WERI-Rb-1 (cell line): ENCODE measurements at regions not wholly inside any gene's neighbourhood (a gene's known extent, or its start where the extent isn't known, plus 50 kb on each side); places are given as distances from the start of the nearest gene placed in this dataset.

ENCODE experiments used
- DNase-seq: peaks from one replicate; pipeline ENCODE4 v3.0.0-alpha.2; 2020
- H3K27ac ChIP-seq: fragments of 250-450 bp; sonication (Bioruptor Pico); 2 replicates; pipeline ENCODE4 v1.5.1; 2020; ENCODE audit warnings: mild to moderate bottlenecking, moderate library complexity
- H3K27me3 ChIP-seq: fragments of 250-450 bp; sonication (Bioruptor Pico); 2 replicates; pipeline ENCODE4 v1.5.1; 2021; ENCODE audit warnings: mild to moderate bottlenecking, low read depth, moderate library complexity; ENCODE audit not compliant: insufficient read depth, severe bottlenecking
- H3K36me3 ChIP-seq: fragments of 250-450 bp; sonication (Bioruptor Pico); 2 replicates; pipeline ENCODE4 v1.5.1; 2020; ENCODE audit warnings: mild to moderate bottlenecking, moderate library complexity
- H3K4me3 ChIP-seq: 2 replicates; pipeline ENCODE4 v1.5.1; 2011; ENCODE audit warnings: low read depth, mild to moderate bottlenecking, control low read depth, low read length
- H3K9me3 ChIP-seq: fragments of 250-450 bp; sonication (Bioruptor Pico); 2 replicates; pipeline ENCODE4 v1.5.1; 2021; ENCODE audit warnings: mild to moderate bottlenecking, moderate library complexity; ENCODE audit not compliant: severe bottlenecking
- CTCF ChIP-seq: IDR thresholded peaks from 2 replicates; pipeline ENCODE4 v1.5.1; 2011; ENCODE audit warnings: low read depth, mild to moderate bottlenecking, control low read depth, inconsistent platforms, low read length

- no peaks in the 10 kb centered on the region for H3K9me3 ChIP-seq
- no peak overlapping the region for H3K27ac ChIP-seq
- H3K4me3 ChIP-seq, result no peak overlapping the region
- DNase-seq, result no peak
- no peaks in the 10 kb centered on the region for H3K36me3 ChIP-seq
- H3K27me3 ChIP-seq, result no peaks in the 10 kb centered on the region
- no peak for TF ChIP-seq CTCF
Observed at GRCh38 chr1:95582191-95582590, 348.2 kb downstream of the RWDD3 start.

GRCh38 chr1:95582746-95583145 lies 348.7 kb downstream of the RWDD3 start:
- Histone ChIP-seq H3K9me3 (no peaks in the 10 kb centered on the region), H3K27me3 (no peaks in the 10 kb centered on the region), H3K36me3 (no peaks in the 10 kb centered on the region), H3K27ac (no peak overlapping the region), H3K4me3 (no peak overlapping the region)
- no peak for DNase-seq
- no peak for TF ChIP-seq CTCF

- no peak for DNase-seq
- H3K27ac ChIP-seq, result no peak overlapping the region
Observed at GRCh38 chr1:95583661-95584210, 349.7 kb downstream of the RWDD3 start.

GRCh38 chr1:95584315-95584714 lies 350.3 kb downstream of the RWDD3 start:
- Histone ChIP-seq H3K4me3 (no peak overlapping the region), H3K36me3 (no peaks in the 10 kb centered on the region), H3K27me3 (no peaks in the 10 kb centered on the region), H3K9me3 (no peaks in the 10 kb centered on the region), H3K27ac (no peak overlapping the region)
- DNase-seq, result no peak
- TF ChIP-seq CTCF, result no peak

More at GRCh38 chr1:95583661-95584210, 349.7 kb downstream of the RWDD3 start:
- no peaks in the 10 kb centered on the region for H3K27me3 ChIP-seq
- no peak overlapping the region for H3K4me3 ChIP-seq
- H3K36me3 ChIP-seq, result no peaks in the 10 kb centered on the region
- H3K9me3 ChIP-seq, result no peaks in the 10 kb centered on the region
- no peak for TF ChIP-seq CTCF

- no peak for DNase-seq
- no peaks in the 10 kb centered on the region for H3K27me3 ChIP-seq
- H3K36me3 ChIP-seq, result no peaks in the 10 kb centered on the region
- no peak overlapping the region for H3K27ac ChIP-seq
- no peak for TF ChIP-seq CTCF
- H3K9me3 ChIP-seq, result no peaks in the 10 kb centered on the region
- H3K4me3 ChIP-seq, result no peak overlapping the region
Observed at GRCh38 chr1:95604771-95605170, 370.8 kb downstream of the RWDD3 start.

GRCh38 chr1:95614197-95614596 lies 380.2 kb downstream of the RWDD3 start:
- TF ChIP-seq CTCF, result no peak
- no peaks in the 10 kb centered on the region for H3K27me3 ChIP-seq

More at GRCh38 chr1:95614197-95614596, 380.2 kb downstream of the RWDD3 start:
- no peak overlapping the region for H3K27ac ChIP-seq
- no peaks in the 10 kb centered on the region for H3K36me3 ChIP-seq
- H3K9me3 ChIP-seq, result no peaks in the 10 kb centered on the region
- no peak for DNase-seq
- no peak overlapping the region for H3K4me3 ChIP-seq
